ENCODE measurements at regions not wholly inside any gene's neighbourhood (a gene's known extent, or its start where the extent isn't known, plus 50 kb on each side); places are given as distances from the start of the nearest gene placed in this dataset.

GRCh38 chr10:64409349-64409748, 888.1 kb downstream of the REEP3 start:
- no peak for TF ChIP-seq EZH2phosphoT487 (IDR thresholded peaks at IDR 0.05)
- TF ChIP-seq, protein P1, sequence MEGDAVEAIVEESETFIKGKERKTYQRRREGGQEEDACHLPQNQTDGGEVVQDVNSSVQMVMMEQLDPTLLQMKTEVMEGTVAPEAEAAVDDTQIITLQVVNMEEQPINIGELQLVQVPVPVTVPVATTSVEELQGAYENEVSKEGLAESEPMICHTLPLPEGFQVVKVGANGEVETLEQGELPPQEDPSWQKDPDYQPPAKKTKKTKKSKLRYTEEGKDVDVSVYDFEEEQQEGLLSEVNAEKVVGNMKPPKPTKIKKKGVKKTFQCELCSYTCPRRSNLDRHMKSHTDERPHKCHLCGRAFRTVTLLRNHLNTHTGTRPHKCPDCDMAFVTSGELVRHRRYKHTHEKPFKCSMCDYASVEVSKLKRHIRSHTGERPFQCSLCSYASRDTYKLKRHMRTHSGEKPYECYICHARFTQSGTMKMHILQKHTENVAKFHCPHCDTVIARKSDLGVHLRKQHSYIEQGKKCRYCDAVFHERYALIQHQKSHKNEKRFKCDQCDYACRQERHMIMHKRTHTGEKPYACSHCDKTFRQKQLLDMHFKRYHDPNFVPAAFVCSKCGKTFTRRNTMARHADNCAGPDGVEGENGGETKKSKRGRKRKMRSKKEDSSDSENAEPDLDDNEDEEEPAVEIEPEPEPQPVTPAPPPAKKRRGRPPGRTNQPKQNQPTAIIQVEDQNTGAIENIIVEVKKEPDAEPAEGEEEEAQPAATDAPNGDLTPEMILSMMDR (IDR thresholded peaks at IDR 0.05): no peak

Measured in neural progenitor cell (in vitro differentiated cells).